ENCODE measurements at regions not wholly inside any gene's neighbourhood (a gene's known extent, or its start where the extent isn't known, plus 50 kb on each side); places are given as distances from the start of the nearest gene placed in this dataset.

- TF ChIP-seq CTCF (conservative IDR thresholded peaks at IDR 0.05; ENCODE audit: control insufficient read depth, insufficient read depth, low read depth, low read length), result peak; percentile 86
- H3K4me3 ChIP-seq (ENCODE audit: control insufficient read depth, low read depth, low read length), result no peak overlapping the region
- peak; percentile 63 for DNase-seq (ENCODE audit: low read depth)
These were observed 67.2 kb upstream of the SMLR1 start for GRCh38 chr6:130760006-130760405.

- H3K4me3 ChIP-seq (ENCODE audit: control insufficient read depth, low read depth, low read length), result no peak overlapping the region
- DNase-seq (ENCODE audit: low read depth), result no peak
- no peak for TF ChIP-seq CTCF (conservative IDR thresholded peaks at IDR 0.05; ENCODE audit: control insufficient read depth, insufficient read depth, low read depth, low read length)
These were observed 65.9 kb upstream of the SMLR1 start for GRCh38 chr6:130761286-130761685.

- TF ChIP-seq CTCF (conservative IDR thresholded peaks at IDR 0.05; ENCODE audit: control insufficient read depth, insufficient read depth, low read depth, low read length), result no peak
- DNase-seq (ENCODE audit: low read depth), result no peak
- H3K4me3 ChIP-seq (ENCODE audit: control insufficient read depth, low read depth, low read length), result no peak overlapping the region
These were observed 62.0 kb upstream of the SMLR1 start for GRCh38 chr6:130765181-130765727.

- TF ChIP-seq CTCF (conservative IDR thresholded peaks at IDR 0.05; ENCODE audit: control insufficient read depth, insufficient read depth, low read depth, low read length), result no peak
- H3K4me3 ChIP-seq (ENCODE audit: control insufficient read depth, low read depth, low read length), result no peak overlapping the region
- DNase-seq (ENCODE audit: low read depth), result no peak
These were observed 60.7 kb upstream of the SMLR1 start for GRCh38 chr6:130766239-130767144.

GRCh38 chr6:130769861-130770260 is 57.3 kb upstream of the SMLR1 start:
- DNase-seq (ENCODE audit: low read depth), result no peak
- H3K4me3 ChIP-seq (ENCODE audit: control insufficient read depth, low read depth, low read length), result no peak overlapping the region
- TF ChIP-seq CTCF (conservative IDR thresholded peaks at IDR 0.05; ENCODE audit: control insufficient read depth, insufficient read depth, low read depth, low read length), result no peak

- TF ChIP-seq CTCF (conservative IDR thresholded peaks at IDR 0.05; ENCODE audit: control insufficient read depth, insufficient read depth, low read depth, low read length), result no peak
- no peak overlapping the region for H3K4me3 ChIP-seq (ENCODE audit: control insufficient read depth, low read depth, low read length)
- DNase-seq (ENCODE audit: low read depth), result no peak
These were observed 55.5 kb upstream of the SMLR1 start for GRCh38 chr6:130771741-130772140.

Data from fibroblast of mammary gland (primary cell).